ENCODE measurements at regions not wholly inside any gene's neighbourhood (a gene's known extent, or its start where the extent isn't known, plus 50 kb on each side); places are given as distances from the start of the nearest gene placed in this dataset.
"Not testable (repeated sequence)": the region's sequence is repeated elsewhere in the genome, so short reads cannot be mapped to it uniquely, and the experiment has no call there.

DNA sequence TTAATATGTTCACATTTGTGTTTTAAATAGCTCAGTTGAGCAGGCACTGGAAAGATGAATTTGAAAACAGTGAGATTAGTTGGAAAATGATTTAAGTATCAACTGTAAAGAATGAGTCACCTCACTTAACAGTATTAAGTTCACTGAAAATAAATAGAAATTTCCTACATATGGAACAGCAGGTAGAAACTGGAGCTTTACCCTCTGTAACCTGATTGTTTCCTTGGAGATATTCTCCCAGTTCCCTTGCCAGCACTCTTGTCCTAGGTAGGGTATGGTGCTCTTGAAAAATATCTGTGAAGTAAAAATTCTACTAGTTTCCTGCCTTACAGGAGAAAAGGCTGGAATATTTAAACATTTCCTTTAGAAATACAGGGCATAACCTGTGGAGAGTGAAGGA is 81.3 kb upstream of the DLGAP1 start:
- H3K4me1 Mint-ChIP-seq: no peaks in the 10 kb centered on the region
- intact Hi-C loops (cut with micrococcal nuclease): no loop called here
- H3K9me3 Mint-ChIP-seq: peaks cover 13 to 34% of the 10 kb centered on the region in 2 donors
- Histone ChIP-seq H3K27me3 (ENCODE audit: control insufficient read depth, insufficient read depth, low read length) (no peaks in the 10 kb centered on the region), H3K36me3 (ENCODE audit: control insufficient read depth, insufficient read depth, low read length) (no peaks in the 10 kb centered on the region), H3K9me3 (ENCODE audit: control insufficient read depth, insufficient read depth, low read length) (peaks cover 33% of the 10 kb centered on the region), H3K27ac (ENCODE audit: low read length) (no peak overlapping the region), H3K4me1 (ENCODE audit: control insufficient read depth, insufficient read depth, low read length) (no peaks in the 10 kb centered on the region), H3K4me3 (ENCODE audit: low read length) (no peak overlapping the region)
- TF ChIP-seq, protein P1, sequence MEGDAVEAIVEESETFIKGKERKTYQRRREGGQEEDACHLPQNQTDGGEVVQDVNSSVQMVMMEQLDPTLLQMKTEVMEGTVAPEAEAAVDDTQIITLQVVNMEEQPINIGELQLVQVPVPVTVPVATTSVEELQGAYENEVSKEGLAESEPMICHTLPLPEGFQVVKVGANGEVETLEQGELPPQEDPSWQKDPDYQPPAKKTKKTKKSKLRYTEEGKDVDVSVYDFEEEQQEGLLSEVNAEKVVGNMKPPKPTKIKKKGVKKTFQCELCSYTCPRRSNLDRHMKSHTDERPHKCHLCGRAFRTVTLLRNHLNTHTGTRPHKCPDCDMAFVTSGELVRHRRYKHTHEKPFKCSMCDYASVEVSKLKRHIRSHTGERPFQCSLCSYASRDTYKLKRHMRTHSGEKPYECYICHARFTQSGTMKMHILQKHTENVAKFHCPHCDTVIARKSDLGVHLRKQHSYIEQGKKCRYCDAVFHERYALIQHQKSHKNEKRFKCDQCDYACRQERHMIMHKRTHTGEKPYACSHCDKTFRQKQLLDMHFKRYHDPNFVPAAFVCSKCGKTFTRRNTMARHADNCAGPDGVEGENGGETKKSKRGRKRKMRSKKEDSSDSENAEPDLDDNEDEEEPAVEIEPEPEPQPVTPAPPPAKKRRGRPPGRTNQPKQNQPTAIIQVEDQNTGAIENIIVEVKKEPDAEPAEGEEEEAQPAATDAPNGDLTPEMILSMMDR (IDR thresholded peaks at IDR 0.05): no peak
- H3K27ac Mint-ChIP-seq: no peak overlapping the region
- no peak overlapping the region for H3K4me3 Mint-ChIP-seq
- H3K36me3 Mint-ChIP-seq: peaks cover 20% of the 10 kb centered on the region
- DNase-seq (no peak), ATAC-seq (no peak)
- H3K27me3 Mint-ChIP-seq (ENCODE audit: low read depth in 2 of 2): no peaks in the 10 kb centered on the region

DNA sequence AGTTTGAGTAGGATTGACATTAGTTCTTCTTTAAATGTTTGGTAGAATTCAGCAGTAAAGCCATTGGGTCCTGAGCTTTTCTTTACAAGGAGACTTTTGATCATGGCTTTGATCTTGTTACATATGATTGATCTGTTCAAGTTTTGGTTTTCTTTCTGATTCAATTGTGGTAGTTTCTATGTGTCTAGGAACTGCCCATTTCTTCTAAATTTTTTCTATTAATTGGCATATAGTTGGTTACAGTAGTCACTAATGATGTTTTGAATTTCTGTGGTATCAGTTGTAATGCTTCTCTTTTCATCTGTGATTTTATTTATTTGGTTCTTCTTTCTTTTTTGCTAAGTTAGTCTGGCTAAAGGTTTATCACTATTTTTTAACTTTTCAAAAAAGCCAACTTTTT is 73.3 kb upstream of the DLGAP1 start:
- Mint-ChIP-seq H3K4me3 (no peak overlapping the region), H3K27ac (no peak overlapping the region), H3K4me1 (no peaks in the 10 kb centered on the region), H3K36me3 (peaks cover 24% of the 10 kb centered on the region), H3K27me3 (ENCODE audit: low read depth in 2 of 2) (no peaks in the 10 kb centered on the region), H3K9me3 (peaks cover 24 to 32% of the 10 kb centered on the region in 2 donors)
- TF ChIP-seq, protein P1 (IDR thresholded peaks at IDR 0.05): no peak
- Histone ChIP-seq H3K27me3 (ENCODE audit: control insufficient read depth, insufficient read depth, low read length) (no peaks in the 10 kb centered on the region), H3K27ac (ENCODE audit: low read length) (no peak overlapping the region), H3K9me3 (ENCODE audit: control insufficient read depth, insufficient read depth, low read length) (peaks cover 16% of the 10 kb centered on the region), H3K36me3 (ENCODE audit: control insufficient read depth, insufficient read depth, low read length) (no peaks in the 10 kb centered on the region), H3K4me1 (ENCODE audit: control insufficient read depth, insufficient read depth, low read length) (no peaks in the 10 kb centered on the region), H3K4me3 (ENCODE audit: low read length) (no peak overlapping the region)
- DNase-seq (no peak), ATAC-seq (no peak)
- intact Hi-C loops (cut with micrococcal nuclease): no loop called here

DNA sequence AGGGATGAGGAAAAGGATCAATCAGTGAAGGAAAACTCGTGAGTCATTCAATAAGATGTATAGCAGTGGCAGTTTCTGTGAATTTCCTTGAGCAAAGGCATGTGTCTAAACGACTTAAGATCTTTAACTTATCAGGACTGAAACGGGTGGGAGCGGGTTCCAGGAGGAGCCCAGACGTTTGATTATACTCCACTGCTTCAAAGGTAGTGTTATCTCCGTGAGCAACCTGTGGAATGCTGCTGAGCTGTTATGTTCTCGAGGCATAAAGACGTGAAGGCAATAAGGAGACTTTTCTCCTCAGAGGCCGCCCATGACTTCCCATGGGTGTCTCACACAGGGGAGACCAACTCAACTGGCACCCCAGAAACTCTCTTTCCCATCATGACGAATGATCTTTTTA is 72.7 kb upstream of the DLGAP1 start:
- 54% methylated on average over 10 of the region's 10 CpGs for WGBS (ENCODE audit: insufficient coverage)
- not testable (repeated sequence) for DNase-seq

DNA sequence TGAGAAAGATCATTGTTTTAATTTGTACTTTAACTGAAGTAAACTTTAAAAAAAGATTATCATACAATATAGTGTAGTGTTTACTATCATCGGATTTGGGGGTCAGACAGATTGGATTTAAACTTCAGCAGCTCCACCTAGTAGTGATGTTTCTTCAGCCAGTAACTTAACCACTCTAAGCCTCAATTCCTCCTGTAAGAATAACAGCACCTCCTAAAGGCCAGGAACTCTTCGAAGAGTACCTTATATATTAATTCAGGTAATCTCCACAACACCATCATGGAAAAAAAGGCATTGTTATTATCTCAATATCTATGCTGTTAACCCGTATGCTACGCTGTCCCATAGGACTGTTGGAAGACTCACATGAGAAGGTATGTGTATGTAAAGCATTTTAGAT is 69.0 kb upstream of the DLGAP1 start:
- DNase-seq: no peak
- TF ChIP-seq, protein P1 (IDR thresholded peaks at IDR 0.05): no peak
- intact Hi-C loops (cut with micrococcal nuclease): no loop called here
- no peak overlapping the region for H3K4me3 ChIP-seq (ENCODE audit: low read length)
- Mint-ChIP-seq H3K36me3 (peaks cover 20% of the 10 kb centered on the region), H3K4me3 (no peak overlapping the region), H3K9me3 (peaks cover 21 to 27% of the 10 kb centered on the region in 2 donors), H3K4me1 (no peaks in the 10 kb centered on the region), H3K27ac (no peak overlapping the region), H3K27me3 (ENCODE audit: low read depth in 2 of 2) (no peaks in the 10 kb centered on the region)
- H3K36me3 ChIP-seq (ENCODE audit: control insufficient read depth, insufficient read depth, low read length): no peaks in the 10 kb centered on the region
- no peak overlapping the region for H3K27ac ChIP-seq (ENCODE audit: low read length)
- H3K27me3 ChIP-seq (ENCODE audit: control insufficient read depth, insufficient read depth, low read length): no peaks in the 10 kb centered on the region
- H3K4me1 ChIP-seq (ENCODE audit: control insufficient read depth, insufficient read depth, low read length): no peaks in the 10 kb centered on the region
- no peak for ATAC-seq
- WGBS (ENCODE audit: insufficient coverage): 75% methylated on average over 4 of the region's 4 CpGs
- H3K9me3 ChIP-seq (ENCODE audit: control insufficient read depth, insufficient read depth, low read length): peaks cover 9% of the 10 kb centered on the region

More for the DNA sequence above, 72.7 kb upstream of the DLGAP1 start:
- H3K27ac ChIP-seq (ENCODE audit: low read length); intact Hi-C loops (cut with micrococcal nuclease); H3K27me3 ChIP-seq (ENCODE audit: control insufficient read depth, insufficient read depth, low read length); H3K4me1 Mint-ChIP-seq; ATAC-seq; H3K4me3 Mint-ChIP-seq; H3K27me3 Mint-ChIP-seq (ENCODE audit: low read depth in 2 of 2); H3K4me3 ChIP-seq (ENCODE audit: low read length); H3K27ac Mint-ChIP-seq; H3K36me3 ChIP-seq (ENCODE audit: control insufficient read depth, insufficient read depth, low read length); H3K4me1 ChIP-seq (ENCODE audit: control insufficient read depth, insufficient read depth, low read length): not testable (repeated sequence)
- H3K9me3 Mint-ChIP-seq: peaks cover 22 to 29% of the 10 kb centered on the region in 2 donors
- peaks cover 20% of the 10 kb centered on the region for H3K36me3 Mint-ChIP-seq
- H3K9me3 ChIP-seq (ENCODE audit: control insufficient read depth, insufficient read depth, low read length): peaks cover 13% of the 10 kb centered on the region

All from natural killer cell (primary cell).